ENCODE measurements at regions not wholly inside any gene's neighbourhood (a gene's known extent, or its start where the extent isn't known, plus 50 kb on each side); places are given as distances from the start of the nearest gene placed in this dataset.

DNA sequence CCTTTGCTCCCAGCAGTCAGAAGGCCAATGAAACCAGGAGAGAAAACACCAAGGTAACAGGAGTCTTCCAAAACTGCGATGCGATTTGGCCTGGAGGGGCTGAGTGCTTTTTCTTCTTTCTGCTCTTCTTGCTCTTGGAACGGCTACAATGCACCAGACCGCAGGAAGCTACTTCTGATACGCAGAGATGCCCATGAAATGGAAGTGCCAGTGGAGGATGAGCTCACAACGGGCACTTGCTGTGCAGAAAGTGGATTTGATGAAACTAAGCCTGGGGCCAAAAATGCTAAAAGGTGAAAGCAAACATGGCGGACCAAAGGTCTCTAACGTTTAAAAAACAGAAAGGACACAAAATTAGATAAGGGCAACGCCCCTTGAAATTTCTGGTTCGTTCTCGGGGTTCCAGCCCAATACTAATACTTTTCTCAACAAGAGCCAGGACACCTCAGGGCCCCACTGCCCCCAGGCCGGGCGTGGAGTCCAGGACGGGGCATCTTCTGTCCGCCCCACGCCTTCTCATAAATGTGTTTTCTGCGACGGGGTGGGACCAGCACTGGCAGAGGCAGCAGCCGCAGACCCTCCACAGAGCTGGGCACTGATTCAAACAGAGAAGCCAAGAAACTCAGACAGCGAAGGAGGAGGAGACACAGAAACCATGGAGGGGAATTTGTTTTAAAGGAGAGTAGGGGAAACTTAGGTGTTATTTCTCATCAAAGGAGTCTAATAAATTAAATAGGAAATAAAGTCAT lies 101.3 kb downstream of the CRYAA start:
- Histone ChIP-seq H3K9me3 (no peaks in the 10 kb centered on the region), H3K36me3 (no peaks in the 10 kb centered on the region), H3K27me3 (no peaks in the 10 kb centered on the region; the same call in 1 of the 2 replicates), H3K4me3 (no peak overlapping the region)
- no peak for DNase-seq

DNA sequence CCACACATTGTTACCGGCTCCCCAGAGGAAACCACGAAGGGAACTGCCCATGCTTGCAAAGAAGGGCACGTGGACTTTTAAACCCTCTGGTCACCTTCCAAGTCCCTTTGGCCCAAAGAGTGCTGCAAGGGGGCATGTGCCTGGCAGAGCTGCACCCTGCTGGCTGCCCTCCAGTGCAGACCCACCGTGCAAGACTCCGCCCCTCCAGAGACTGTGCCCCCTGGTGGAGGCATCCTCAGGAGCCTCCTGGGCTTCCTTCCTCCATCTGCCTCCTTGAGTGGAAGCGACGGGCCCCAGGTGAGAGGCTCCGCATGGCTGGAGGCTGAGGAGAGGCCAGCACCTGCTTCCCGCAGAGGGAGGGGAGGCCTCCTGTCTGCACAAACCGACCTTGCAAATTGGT lies 100.6 kb downstream of the CRYAA start:
- Histone ChIP-seq H3K4me3 (no peak overlapping the region), H3K27me3 (no peaks in the 10 kb centered on the region; the same call in 1 of the 2 replicates), H3K36me3 (no peaks in the 10 kb centered on the region), H3K9me3 (no peaks in the 10 kb centered on the region)
- no peak for DNase-seq

DNA sequence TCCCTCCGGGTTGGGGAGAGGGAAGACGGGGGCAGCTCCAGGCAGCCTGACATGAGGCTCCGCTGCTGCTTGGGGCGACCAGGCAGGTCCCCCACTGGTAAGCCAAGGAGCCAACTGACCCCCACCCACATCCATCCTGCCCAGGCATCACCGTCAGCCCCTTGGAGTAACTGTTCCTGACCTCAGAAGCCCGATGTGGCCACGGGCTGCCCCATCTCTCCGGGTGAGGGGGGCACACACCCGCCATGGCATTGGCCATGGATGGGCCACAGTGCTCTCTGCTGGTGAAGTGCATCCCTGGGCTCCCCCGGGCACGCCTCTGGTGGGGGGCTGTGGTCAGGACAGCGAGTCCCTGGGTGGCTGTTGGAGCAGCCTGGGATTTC lies 100.0 kb downstream of the CRYAA start:
- no peak for DNase-seq
- no peak overlapping the region for H3K4me3 ChIP-seq
- H3K27me3 ChIP-seq = no peaks in the 10 kb centered on the region; the same call in 1 of the 2 replicates
- H3K36me3 ChIP-seq = no peaks in the 10 kb centered on the region
- no peaks in the 10 kb centered on the region for H3K9me3 ChIP-seq

DNA sequence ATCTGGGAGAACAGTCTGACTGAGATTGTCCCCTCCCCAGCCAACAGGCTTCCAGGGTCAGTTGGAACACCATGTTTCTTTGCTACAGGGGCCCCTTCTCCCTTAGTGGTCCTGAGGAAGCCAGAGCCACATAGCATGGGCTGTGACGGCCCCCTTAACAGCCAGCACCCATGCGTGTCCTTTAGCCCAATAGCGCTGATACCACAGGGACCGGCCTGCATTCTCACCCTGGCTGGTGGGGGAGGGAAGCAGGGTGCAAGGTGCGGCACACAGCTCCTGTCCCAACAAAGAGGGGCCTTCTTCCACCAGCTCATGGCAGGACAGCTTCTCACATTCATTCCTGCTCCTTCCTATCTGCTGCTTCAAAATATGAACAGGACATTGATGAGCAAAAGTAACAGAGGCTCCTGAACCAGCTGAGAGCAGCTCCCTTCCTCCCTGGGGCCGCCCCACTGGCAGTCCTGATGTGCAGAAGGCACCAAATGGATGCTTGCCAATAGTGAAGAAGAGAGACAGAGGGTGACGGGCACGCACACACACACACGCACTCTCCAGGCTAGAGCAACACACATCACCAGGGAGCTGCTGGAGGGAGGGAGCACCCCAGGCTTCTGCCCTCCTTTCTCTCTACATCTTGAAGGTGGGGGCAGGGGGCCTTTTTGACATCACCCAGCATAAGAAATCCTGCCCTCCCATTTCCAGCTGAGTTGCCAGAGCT lies 99.4 kb downstream of the CRYAA start:
- no peaks in the 10 kb centered on the region; the same call in 1 of the 2 replicates for H3K27me3 ChIP-seq
- H3K9me3 ChIP-seq = no peaks in the 10 kb centered on the region
- H3K4me3 ChIP-seq = no peak overlapping the region
- H3K36me3 ChIP-seq = no peaks in the 10 kb centered on the region
- no peak for DNase-seq

DNA sequence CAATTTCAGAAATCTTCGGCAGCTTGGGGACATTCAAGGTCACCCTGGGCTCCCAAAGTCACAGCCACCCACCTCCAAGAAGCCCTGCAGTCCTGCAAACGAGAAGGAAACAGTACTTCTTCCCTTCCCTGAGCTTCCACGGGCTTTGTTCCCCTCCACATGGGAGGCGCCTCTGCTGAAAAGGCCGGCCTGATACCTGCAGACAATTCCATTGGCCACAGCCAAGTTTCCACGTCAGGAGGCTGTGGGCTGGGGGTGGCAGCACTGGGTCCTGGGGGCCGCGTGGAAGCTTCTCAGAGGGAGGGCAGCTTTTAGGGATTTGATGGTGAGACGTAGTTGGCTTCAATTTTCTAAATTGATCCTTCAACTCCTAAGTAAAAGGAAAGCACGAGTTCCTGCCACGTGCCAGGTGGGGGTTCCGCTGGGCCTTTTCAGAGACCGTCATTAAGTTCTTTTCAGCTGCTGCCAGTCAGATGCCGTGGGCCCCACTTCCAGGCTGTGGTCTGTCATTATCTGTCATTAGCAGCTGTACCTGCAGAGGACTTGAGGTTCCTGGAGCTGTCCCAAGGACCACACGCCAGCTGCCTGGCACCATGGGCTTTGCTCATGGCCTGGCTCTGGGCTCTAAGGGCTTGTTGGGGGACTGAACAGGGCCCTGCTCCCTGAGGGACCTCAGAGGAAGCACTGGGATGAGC lies 98.7 kb downstream of the CRYAA start:
- H3K27me3 ChIP-seq = no peaks in the 10 kb centered on the region; the same call in 1 of the 2 replicates
- H3K4me3 ChIP-seq = no peak overlapping the region
- no peaks in the 10 kb centered on the region for H3K9me3 ChIP-seq
- H3K36me3 ChIP-seq = no peaks in the 10 kb centered on the region
- no peak for DNase-seq

DNA sequence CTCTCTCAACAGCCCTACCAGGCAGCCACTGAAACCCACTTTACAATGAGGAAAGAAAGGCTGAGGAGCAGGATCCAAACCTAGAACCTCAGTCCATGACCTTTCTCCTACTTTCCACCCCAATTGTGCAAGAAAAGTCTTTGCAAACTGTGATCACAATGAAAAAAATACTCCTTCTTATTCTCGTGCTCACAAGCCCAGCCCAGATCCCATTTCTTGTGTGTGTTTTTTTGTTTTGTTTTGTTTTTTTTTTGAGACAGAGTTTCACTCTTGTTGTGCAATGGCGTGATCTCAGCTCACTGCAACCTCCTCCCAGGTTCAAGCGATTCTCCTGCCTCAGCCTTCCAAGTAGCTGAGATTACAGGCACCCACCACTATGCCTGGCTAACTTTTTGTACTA lies 97.7 kb downstream of the CRYAA start:
- Histone ChIP-seq H3K9me3 (no peaks in the 10 kb centered on the region), H3K4me3 (no peak overlapping the region), H3K27me3 (no peaks in the 10 kb centered on the region; the same call in 1 of the 2 replicates), H3K36me3 (no peaks in the 10 kb centered on the region)
- no peak for DNase-seq

DNA sequence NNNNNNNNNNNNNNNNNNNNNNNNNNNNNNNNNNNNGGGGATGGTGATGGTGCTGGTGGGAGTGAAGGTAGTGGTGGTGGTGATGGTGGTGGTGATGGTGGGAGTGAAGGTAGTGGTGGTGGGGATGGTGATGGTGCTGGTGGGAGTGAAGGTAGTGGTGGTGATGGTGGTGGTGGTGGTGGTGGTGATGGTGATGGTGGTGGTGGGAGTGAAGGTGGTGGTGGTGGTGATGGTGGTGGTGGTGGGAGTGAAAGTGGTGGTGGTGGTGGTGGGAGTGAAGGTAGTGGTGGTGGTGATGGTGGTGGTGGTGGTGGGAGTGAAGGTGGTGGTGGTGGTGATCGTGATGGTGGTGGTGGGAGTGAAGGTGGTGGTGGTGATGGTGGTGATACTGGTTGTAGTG lies 93.6 kb downstream of the CRYAA start:
- Histone ChIP-seq H3K4me3 (no peak overlapping the region), H3K9me3 (no peaks in the 10 kb centered on the region), H3K36me3 (no peaks in the 10 kb centered on the region), H3K27me3 (no peaks in the 10 kb centered on the region)
- no peak for DNase-seq
